ENCODE measurements at regions not wholly inside any gene's neighbourhood (a gene's known extent, or its start where the extent isn't known, plus 50 kb on each side); places are given as distances from the start of the nearest gene placed in this dataset.
"Not testable (repeated sequence)": the region's sequence is repeated elsewhere in the genome, so short reads cannot be mapped to it uniquely, and the experiment has no call there.

DNA sequence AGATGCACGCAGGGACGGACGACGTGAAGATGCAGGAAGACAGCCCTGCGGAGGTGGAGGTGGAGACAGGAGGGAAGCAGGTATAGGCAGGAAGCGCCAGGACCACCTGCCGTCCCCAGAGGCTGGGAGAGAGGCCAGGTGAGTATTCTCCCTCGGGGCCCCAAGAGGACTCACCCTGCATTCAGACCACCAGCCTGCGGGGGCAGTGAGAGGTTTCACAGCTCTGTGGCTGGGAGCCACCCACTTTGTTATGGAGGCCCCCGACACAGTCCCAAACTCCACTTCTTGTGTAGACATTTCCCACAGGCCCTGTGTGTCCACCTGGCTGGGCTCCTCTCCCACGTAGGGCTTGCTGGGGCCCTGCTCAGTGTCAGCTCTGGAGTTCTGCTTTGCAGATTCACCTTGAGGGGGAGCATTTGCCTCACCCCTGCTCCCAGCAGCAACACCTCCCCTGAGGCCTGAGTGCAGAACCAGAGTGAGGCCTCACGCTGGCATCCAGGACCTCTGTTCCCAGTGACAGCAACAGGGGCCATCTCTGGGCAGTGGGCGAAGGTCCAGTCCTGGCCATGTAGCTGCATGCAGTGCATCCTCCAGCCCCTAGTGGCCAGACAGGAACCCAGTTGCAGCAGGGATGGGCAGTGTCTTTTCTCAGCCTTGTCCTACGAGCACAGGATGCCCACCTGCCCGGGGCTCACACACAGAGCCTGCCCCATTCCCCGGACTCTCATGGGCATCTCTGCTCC, 119.4 kb upstream of the IQSEC1 start:
- no peak for DNase-seq

DNA sequence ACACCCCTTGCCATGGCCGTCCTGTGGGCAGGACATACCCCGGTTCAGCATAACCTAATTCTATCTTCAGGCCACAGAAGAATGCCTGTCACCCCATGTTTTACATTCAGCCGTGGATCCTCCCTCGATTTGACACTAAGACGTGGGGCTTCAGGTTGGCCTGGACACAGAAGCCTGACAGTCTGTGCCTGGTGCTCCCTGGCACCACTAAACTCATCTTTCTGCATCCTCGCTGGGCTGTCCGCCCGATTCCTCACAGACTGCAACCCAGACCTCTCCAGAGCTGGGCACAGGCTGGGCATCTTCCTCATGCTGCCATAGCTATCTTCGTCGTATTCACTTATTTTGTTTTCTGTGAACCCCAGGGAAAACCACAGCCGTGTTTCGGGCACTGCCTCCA, 117.8 kb upstream of the IQSEC1 start:
- DNase-seq = no peak

DNA sequence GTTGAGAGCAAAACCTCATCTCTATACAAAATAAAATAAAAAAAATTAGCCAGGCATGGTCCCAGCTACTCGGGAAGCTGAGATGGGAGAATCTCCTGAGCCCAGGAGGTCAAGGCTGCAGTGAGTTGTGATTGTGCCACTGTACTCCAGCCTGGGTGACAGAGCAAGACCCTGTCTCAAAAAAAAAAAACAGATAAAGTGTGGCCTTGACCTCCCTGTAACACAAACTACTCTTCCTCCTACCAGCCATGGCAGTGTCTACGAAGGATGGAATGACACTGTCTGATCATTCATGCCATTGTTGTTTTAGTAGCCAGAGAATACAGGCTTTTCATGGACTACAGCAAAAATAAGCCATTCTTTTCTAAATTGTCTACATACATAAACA, 117.1 kb upstream of the IQSEC1 start:
- no peak for DNase-seq

DNA sequence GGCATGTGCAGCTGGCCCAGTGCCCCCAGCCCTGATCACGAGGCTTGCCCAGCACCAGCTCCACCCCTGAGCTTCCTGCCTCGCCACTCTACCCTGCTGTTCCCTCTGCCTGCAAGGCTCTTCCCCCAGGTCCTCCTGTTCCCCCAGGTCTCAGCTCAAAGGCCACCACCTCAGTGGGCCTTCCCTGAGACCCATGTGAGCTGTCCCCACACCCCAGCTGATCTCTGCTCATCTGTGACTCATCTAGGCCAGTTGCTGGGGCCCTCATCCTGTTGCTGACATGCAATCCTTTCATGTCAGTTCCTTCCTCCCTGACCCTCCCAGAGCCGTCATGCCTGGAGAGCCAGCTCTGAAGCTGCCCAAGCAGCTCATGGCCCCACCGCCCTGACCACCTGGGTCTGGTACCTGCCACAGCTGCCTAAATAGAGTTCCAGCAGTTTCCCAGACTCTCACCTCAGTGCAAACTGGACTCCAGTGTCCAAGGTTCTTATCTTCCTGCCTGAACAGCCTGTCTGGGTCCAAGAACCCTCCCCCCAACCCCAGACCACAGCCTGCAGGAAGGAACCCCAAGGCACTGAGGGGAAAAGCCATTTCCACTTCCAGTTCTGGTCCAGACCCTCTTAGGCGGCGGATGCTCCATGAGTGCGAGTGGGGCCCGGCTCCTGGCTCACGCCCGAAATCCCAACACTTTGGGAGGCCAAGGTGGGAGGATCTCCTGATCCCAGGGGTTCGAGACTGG, 116.6 kb upstream of the IQSEC1 start:
- DNase-seq = no peak

DNA sequence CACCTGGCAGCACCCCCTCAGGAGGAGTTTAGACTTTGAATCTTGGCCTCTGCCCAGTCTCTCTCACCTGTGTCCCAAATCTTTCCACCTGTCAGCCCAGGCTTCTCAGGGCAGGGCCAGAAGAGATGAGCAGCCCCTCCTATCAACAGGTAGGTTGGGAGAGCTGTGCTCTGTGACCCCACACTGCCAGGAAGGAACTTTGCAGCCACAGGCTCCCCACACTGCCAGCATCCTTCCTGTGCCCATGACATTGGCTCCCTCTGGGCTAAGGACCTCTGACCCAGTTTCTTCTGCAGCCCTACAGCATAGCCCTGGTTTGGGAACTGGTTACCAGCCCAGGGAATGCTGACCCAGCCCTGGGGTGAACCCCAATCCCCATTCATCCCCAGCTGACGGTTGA, 115.7 kb upstream of the IQSEC1 start:
- no peak for DNase-seq

DNA sequence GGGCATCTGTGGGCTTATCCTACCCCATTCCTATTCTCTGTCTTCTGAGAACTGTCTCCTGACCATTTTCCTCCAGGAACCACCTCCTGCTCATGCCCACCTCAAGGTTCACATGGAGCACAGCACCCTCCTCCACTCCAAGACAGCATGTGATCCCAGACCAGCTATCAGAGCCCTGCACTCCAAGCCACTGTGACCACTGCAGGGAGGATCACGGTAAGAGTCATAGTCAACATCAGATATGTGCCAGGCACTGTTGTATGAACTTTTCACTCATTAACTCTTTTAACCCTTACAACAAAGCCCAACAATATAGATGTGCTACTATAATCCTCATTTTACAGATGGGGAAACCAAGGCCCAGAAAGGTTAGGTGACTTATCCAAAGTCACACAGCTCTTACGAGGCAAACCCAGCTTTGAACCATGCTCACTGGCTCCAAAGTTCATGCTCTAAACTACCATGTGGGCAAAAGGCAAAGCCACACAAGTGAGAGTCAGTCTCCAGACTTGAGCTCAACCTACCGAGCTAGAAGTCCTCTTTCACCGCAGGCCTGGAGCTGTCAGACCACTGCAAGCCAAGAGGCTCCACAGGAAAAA, 115.1 kb upstream of the IQSEC1 start:
- DNase-seq = no peak

DNA sequence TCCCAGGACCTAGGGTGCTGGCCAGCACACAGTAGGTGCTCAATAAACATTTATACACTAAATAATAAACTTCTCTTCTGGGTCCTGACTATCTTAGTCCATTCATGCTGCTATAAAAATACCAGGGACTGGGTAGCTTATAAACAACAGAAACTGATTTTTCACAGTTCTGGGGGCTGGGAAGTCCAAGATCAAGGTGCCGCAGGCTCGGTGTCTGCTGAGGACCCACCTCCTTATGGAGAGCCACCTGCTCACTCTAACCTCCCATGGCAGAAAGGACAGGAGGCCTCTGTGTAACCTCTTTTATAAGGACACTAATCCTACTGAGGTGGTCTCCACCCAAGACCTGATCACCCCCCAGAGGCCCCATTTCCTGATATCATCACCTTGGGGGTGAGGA, 114.4 kb upstream of the IQSEC1 start:
- no peak for DNase-seq

DNA sequence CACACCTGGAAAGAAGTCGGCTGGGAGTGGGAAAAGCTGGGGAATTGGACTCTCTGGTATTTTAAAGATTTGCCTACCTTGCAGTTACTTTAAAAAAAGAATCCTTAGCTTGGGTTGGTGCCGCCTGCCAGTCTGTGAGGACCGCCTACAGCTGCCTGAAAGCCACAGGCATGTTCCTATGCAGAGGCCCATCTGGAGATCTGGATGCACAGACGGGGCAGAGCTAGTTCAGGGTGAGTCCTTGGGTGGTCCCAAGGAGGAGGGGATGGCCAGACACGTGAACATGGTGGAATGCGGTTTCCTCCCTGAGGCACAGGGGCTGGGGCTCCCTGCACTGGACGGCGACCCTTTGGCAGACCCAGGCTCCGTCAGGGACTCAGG, 113.2 kb upstream of the IQSEC1 start:
- DNase-seq = no peak

DNA sequence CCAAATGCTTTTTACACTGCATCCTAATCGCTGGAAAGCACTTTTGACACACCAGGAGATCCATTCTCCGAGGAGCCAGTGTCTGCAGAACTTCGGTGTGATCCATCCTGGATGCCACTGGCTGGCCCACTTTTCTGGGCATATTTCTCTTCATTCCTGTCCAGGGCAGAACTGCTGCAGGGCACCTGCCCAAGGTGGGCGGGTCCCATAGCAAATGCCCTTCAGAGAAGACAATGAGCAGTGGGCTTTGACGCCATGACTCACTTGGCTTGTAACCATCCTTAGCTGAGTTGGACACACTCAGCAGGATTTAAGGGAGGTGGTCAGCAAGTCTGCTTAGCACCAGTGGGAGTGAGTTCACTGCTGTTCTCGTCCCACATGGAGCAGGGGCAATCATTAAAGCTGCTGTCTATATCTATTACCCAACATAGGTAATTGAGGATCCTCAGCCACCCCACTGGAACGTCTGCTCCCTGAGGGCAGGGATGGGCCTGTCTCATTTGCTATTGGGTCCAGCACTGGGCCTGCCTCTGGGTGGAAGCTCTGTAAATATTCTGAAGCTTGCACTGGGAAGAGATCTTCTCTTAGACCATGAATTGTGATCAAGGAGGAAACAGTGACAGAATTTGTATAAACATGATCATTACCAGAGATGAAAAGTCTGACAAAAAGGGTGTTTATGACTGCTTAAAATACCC, 112.7 kb upstream of the IQSEC1 start:
- DNase-seq = no peak

DNA sequence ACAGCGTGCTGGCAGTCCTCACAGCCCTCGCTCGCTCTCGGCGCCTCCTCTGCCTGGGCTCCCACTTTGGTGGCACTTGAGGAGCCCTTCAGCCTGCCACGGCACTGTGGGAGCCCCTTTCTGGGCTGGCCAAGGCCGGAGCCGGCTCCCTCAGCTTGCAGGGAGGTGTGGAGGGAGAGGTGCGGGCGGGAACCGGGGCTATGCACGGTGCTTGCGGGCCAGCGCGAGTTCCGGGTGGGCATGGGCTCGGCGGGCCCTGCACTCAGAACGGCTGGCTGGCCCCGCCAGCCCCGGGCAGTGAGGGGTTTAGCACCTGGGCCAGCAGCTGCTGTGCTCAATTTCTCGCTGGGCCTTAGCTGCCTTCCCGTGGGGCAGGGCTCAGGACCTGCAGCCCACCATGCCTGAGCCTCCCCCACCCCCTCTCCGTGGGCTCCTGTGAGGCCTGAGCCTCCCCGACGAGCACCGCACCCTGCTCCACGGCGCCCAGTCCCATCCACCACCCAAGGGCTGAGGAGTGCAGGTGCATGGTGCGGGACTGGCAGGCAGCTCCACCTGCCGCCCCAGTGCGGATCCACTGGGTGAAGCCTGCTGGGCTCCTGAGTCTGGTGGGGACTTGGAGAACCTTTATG, 106.5 kb upstream of the IQSEC1 start:
- DNase-seq = not testable (repeated sequence)

DNA sequence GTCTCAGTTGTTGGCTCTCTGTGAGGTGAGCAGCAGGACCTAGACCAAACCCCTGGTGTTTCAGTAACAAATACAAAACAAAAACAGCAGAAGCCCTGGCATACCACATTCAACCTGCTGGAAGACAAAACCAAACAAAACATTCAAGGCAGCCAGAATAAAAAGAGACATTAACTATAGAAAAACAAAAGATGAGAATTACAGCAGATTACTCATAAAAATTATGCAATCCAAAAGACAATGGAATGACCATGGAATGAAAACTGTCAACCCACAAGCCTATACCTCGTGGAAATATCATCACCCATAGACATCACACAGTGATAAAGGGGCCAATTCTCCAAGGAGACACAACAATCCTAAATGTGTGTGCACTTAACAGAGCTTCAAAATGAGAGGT, 106.0 kb upstream of the IQSEC1 start:
- no peak for DNase-seq

DNA sequence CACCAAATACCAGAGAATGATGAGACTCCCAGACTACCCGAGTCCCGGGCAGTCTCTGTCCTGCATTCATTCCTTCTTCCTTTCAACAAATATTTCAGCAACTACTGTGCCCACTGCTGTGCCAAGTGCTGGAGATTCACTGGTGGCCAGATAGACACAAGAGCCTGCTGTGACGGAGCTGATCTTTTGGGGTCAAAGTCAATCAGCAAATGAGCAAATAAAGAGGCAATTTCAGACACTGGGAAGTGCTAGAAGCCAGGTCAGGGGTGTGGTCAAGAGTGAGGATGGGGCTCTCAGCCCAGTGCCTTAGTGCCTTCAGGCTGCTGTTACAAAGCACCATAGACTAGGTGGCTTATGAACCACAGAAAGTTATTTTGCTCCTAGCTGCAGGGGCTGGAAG, 104.9 kb upstream of the IQSEC1 start:
- no peak for DNase-seq

DNA sequence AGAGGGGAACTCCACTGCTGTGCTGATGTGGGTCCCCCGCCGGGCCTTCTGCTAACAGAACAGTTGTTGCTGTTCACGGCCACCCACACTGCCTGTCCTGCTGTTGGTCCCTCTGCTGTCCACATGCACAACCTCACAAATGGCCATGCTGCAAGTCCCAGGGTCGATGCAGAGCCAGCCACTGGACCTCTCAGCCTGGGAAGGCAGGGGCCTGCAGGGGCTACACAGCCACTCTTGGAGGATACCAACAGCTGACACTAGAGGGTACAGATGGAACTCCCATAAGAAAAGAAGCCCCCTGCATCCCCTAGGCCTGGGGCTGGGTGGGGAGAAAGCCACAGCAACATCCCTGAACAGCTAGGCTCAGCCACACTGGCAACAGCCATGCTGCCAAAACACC, 104.4 kb upstream of the IQSEC1 start:
- no peak for DNase-seq

DNA sequence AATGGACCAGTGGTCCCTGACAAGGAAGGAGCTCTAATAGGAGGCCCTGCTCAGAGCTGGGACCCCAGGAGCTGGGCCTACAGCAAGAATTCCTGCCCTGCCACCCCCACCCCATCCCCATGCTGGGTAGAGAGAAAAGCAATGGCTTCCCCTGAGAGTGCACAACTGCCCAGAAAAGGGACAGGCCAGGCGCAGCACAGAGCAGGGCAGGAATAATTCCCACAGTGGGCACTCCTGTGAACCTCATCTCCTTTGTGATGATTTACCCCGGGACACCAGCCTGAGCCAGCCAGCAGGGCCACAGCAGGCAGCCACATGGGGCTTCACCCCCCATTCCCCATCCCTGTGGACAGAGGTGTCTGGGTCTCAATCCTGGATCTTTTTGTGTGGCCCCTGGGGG, 104.0 kb upstream of the IQSEC1 start:
- DNase-seq = no peak

DNA sequence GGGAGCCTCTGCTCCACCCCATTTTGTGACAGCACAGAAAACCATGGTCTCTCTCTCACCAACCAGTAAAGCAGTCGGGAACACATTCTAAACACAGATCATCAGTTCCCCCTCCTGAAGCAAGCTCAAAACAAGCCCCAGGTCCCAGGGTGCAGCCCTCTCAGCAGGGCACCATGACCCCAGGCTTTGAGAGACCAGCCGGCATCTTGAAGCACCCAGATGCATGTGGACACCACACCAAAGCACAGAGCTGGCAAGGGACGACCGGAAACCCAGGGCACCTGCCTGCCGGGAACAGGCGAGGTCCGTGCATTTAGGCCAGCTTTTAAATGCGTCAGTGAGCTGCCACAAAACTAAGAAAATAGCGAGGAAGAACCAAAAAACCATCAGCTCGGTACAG, 103.2 kb upstream of the IQSEC1 start:
- DNase-seq = no peak

DNA sequence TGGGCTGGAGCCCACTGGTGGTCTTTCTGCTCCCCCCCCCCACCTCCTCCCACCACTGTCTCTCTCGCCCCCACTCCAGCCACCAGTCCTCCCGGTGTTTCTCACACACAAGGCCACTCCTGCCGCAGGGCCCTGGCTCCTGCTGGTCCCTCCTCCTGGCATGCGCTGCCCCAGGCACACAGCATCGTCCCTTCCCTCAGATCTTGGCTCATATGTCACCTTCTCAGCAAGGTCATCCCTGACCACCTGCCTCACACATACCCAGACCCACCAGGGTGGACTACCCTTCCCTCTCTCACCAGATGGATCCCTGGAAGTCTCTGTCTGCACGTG, 101.5 kb upstream of the IQSEC1 start:
- no peak for DNase-seq

DNA sequence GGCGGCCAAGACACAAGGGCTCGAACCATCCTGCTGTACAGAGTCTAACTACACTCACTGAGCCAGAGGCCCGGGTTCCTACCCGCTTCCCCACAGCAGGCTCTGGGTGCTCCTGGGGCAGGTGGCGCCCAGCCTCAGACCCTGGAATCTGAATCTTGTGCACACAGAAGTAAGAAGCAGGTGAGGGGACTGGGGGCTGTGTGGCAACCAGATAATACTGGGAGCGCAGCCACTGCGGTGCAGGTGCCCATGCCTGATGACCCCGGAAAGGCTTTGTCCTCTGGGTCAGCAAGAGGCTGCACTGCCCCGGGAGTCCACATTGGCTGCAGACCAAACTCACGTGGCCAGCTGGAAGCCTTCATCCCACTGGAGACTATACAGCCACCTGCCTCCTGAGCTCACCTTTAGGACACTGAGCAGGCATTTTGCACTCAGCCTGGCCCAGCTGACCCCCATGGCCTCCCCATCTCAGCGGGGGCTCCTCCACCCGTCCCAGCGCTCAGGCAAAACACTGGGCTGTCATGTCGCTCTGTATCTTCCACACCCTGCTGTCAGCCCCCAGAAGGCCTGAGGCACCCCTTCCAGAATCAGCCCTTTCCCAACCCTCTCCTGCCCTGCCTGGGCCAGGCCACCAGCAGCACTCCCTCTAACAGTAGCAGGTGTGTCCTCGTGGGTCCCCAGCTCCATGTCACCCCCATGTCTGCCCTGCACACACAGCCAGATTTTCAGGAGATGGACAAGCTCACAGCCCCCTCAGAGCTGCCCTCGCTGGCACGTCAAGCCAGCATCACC, 101.0 kb upstream of the IQSEC1 start:
- DNase-seq = no peak

DNA sequence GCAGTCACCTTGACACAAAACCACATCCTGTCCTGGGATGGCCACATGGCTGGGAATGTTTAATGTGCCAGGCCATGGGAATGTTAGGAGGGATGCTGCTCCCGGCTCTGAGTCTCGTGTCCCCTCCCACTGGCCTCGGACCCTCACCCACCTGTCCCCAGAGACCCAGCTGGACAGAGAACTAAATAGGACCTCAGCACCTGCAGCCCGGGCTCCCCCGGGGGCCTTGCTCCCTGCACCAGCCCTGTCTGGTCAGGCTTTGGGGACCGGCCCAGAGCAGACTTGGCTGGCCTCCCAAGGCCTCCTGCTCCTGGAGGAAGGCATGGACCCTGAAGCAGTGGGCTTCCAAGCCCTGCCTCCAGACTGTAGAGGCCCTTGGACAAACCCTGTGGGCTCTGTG, 100.0 kb upstream of the IQSEC1 start:
- no peak for DNase-seq

DNA sequence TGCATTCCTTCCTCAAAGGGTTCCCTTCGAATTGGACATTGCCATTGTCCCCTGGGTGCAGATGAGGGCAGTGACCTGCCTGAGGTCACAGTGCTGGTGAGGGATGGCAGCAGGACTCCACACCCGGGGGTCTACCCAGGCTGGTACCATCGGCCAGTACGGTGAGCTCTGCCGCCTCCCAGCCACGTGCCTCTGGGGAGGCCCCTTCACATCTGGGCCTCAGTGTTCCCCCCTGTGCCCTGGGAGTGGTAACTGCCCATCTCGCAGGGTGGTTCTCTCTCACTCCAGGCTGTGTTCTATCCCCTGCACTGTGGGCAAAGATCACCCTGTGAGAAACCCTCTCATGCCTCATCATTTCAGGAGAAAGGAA, 99.4 kb upstream of the IQSEC1 start:
- DNase-seq = no peak

DNA sequence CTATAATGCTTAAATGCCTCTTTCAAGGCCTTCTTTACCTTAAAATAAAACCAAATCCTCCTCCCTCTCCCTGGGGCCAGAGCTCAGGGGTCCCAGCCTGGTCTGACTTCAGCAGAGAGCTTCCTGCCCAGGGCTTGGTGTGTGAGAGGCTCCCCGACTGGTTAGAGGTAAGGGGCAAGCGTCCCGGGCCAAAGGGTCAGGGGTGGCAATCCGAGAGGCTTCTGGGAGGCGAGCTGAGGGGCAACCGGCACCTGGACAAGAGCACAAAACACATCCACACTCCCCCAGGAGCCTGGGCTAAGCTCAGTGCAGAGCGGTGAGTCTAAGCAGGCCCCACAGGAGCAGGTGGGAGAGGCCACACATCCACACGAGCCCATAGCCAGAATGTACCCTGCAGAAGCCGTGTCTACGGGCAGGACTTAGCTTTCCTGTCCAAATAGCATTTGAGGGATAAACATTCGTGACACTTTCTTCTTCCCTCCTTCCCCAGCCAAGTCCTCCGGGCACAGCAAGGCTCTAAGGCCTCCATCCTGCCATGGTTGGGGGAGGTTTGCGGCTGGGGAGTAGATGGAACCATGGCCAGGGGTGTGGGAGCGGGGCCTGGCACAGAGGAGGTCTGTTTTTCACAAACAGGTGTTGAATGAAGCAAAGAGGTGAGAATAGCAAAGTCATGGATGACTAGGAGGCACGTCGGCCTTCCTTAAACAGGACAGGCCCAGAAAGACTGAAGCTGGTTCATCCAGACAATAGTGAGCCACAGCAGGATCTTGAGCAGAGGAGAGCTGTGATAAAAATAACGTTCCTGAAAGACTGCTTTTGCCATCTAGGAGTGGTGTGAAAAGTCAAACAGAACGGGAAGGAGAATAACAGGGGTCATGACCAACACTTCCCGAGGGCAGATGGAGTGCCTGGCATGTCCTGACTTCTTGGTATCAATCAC, 98.7 kb upstream of the IQSEC1 start:
- no peak for DNase-seq

DNA sequence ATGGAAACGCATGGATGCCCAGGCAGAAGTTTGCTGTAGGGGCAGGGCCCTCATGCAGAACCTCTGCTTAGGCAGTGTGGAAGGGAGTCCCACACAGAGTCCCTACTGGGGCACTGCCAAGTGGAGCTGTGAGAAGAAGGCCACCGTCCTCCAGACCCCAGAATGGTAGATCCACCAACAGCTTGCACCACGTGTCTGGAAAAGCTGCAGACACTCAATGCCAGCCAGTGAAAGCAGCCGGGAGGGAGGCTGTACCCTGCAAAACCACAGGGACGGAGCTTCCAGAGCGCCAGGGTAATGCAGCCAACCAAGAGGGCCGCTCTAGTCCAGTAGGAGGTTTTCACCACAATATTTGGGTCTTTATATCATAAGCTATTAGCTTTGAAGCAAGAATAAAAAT, 97.1 kb upstream of the IQSEC1 start:
- no peak for DNase-seq
